ELR (cell line): ENCODE measurements at regions not wholly inside any gene's neighbourhood (a gene's known extent, or its start where the extent isn't known, plus 50 kb on each side); places are given as distances from the start of the nearest gene placed in this dataset.
"Not testable (repeated sequence)": the region's sequence is repeated elsewhere in the genome, so short reads cannot be mapped to it uniquely, and the experiment has no call there.

ENCODE experiments used
- DNase-seq: peaks from one replicate; pipeline ENCODE4 v3.0.0-alpha.2; 2015; ENCODE audit warnings: low read depth

- DNase-seq = no peak
Observed at GRCh38 chr5:36423578-36424307, 122.0 kb upstream of the RANBP3L start.

GRCh38 chr5:36426070-36426469 lies 124.4 kb upstream of the RANBP3L start:
- not testable (repeated sequence) for DNase-seq

- no peak for DNase-seq
Observed at GRCh38 chr5:36435516-36435915, 133.8 kb upstream of the RANBP3L start.

- no peak for DNase-seq
Observed at GRCh38 chr5:36436306-36436705, 134.6 kb upstream of the RANBP3L start.

GRCh38 chr5:36438765-36439561 lies 137.3 kb upstream of the RANBP3L start:
- DNase-seq = no peak

- no peak for DNase-seq
Observed at GRCh38 chr5:36440300-36440699, 138.6 kb upstream of the RANBP3L start.

- no peak for DNase-seq
Observed at GRCh38 chr5:36441280-36441679, 139.6 kb upstream of the RANBP3L start.

GRCh38 chr5:36442352-36442751 lies 140.7 kb upstream of the RANBP3L start:
- DNase-seq = no peak

- peak; percentile 64 for DNase-seq
Observed at GRCh38 chr5:36442796-36443195, 141.1 kb upstream of the RANBP3L start.

- DNase-seq = no peak
Observed at GRCh38 chr5:36443941-36444340, 142.2 kb upstream of the RANBP3L start.

- DNase-seq = no peak
Observed at GRCh38 chr5:36444582-36445418, 143.1 kb upstream of the RANBP3L start.

- DNase-seq = peak; percentile 24
Observed at GRCh38 chr5:36447776-36448175, 146.1 kb upstream of the RANBP3L start.

GRCh38 chr5:36450229-36451014 lies 148.7 kb upstream of the RANBP3L start:
- DNase-seq = peak; percentile 20

GRCh38 chr5:36452424-36453006 lies 150.8 kb upstream of the RANBP3L start:
- no peak for DNase-seq

- peak; percentile 35 for DNase-seq
Observed at GRCh38 chr5:36457511-36458270, 148.7 kb upstream of the SLC1A3 start.

GRCh38 chr5:36458746-36459145 lies 147.7 kb upstream of the SLC1A3 start:
- DNase-seq = no peak

- peak; percentile 15 for DNase-seq
Observed at GRCh38 chr5:36459176-36460135, 146.9 kb upstream of the SLC1A3 start.

- DNase-seq = peak; percentile 15
Observed at GRCh38 chr5:36462295-36463021, 143.9 kb upstream of the SLC1A3 start.

GRCh38 chr5:36475942-36476341 lies 130.5 kb upstream of the SLC1A3 start:
- not testable (repeated sequence) for DNase-seq
